Astrocyte of the spinal cord (primary cell): ENCODE measurements at regions not wholly inside any gene's neighbourhood (a gene's known extent, or its start where the extent isn't known, plus 50 kb on each side); places are given as distances from the start of the nearest gene placed in this dataset.

Experiments
- DNase-seq: peaks from one replicate; pipeline ENCODE4 v3.0.0; 2011; ENCODE audit warnings: low read depth, low spot score
- H3K4me3 ChIP-seq: 2 replicates; pipeline ENCODE4 v1.5.1; 2011; ENCODE audit warnings: low read depth, mild to moderate bottlenecking, low read length, moderate library complexity
- in situ Hi-C: cut with HindIII; loops from 2 replicates; pipeline ENCODE4 v1.10.0; 2017; ENCODE audit warnings: low sequenced_read_pairs
- TF ChIP-seq, protein P1 (sequence below): IDR thresholded peaks from 2 replicates; pipeline ENCODE4 v1.5.1; 2012; ENCODE audit warnings: low read depth, mild to moderate bottlenecking, low read length, inconsistent platforms

DNA sequence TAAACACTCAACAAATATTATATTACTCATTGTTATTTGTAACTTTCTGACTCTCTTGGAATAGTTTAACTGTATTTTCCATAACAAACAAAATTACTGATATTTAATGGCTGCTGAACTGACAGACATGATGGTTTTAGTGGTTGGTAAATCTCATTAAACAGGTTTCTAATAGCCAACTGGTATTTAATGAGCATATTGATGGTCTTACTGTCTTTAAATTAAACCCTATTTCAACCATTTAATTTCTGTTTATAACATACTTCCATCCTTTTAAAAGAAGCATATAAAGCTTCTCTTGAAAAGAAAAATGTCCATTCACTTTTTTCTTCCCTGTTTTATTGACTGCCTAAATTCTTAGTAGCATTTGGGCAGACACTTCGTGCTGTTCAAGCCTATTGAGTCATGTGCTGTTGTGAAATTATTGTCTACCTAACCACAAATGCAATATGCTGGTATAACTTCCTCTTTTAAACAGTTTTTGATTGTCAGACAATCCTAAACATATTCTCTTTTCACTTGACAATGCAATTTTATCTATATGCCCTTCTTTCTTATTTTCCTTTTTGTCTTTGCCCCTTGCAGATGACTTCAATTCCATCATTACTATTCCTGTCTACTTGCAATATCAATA, 163.9 kb upstream of the SLC7A11 start:
- no peak for DNase-seq
- TF ChIP-seq, protein P1, sequence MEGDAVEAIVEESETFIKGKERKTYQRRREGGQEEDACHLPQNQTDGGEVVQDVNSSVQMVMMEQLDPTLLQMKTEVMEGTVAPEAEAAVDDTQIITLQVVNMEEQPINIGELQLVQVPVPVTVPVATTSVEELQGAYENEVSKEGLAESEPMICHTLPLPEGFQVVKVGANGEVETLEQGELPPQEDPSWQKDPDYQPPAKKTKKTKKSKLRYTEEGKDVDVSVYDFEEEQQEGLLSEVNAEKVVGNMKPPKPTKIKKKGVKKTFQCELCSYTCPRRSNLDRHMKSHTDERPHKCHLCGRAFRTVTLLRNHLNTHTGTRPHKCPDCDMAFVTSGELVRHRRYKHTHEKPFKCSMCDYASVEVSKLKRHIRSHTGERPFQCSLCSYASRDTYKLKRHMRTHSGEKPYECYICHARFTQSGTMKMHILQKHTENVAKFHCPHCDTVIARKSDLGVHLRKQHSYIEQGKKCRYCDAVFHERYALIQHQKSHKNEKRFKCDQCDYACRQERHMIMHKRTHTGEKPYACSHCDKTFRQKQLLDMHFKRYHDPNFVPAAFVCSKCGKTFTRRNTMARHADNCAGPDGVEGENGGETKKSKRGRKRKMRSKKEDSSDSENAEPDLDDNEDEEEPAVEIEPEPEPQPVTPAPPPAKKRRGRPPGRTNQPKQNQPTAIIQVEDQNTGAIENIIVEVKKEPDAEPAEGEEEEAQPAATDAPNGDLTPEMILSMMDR = no peak
- in situ Hi-C loops = no loop called here
- H3K4me3 ChIP-seq = no peak overlapping the region

DNA sequence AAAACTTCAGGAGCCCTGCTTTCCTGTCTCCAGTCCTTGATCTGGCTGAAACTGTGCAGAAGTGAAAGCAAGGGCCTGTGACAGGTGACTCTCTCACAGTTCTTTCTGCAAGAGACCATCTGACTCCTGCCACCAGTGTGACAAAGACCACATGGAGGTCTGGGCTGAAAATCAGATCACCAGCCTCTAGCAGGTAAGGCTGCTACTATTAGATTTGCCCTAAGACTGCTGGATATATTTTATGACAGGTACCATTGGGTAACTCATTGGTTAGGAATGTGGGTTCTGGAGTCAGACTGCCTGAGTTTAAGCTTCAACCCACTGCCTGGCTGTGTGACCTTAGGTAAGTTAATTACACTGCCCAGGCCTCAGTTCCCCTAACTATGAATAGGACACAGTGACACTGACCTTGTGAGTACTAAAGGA, 163.3 kb upstream of the SLC7A11 start:
- no peak for DNase-seq
- TF ChIP-seq, protein P1 = no peak
- in situ Hi-C loops = no loop called here
- H3K4me3 ChIP-seq = no peak overlapping the region

DNA sequence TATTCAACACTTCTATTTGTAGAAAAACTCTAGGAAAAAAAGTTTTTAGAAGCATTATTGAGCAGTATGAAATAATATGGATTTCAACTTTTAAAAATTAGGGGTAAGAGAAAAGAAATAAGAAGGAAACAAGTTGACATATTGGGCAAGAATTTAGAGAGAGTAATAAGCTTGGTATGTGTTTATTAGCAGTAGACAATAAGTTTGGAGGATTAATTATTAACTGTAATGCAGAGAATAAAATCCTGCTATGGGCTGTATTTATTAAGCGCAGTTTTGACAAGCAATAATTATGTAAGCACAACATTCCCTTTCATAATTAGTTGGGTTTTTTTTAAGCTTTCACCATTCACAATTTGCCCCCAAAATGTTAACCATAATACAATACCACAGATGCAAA, 162.7 kb upstream of the SLC7A11 start:
- in situ Hi-C loops = no loop called here
- DNase-seq = no peak
- no peak overlapping the region for H3K4me3 ChIP-seq
- TF ChIP-seq, protein P1 = no peak

DNA sequence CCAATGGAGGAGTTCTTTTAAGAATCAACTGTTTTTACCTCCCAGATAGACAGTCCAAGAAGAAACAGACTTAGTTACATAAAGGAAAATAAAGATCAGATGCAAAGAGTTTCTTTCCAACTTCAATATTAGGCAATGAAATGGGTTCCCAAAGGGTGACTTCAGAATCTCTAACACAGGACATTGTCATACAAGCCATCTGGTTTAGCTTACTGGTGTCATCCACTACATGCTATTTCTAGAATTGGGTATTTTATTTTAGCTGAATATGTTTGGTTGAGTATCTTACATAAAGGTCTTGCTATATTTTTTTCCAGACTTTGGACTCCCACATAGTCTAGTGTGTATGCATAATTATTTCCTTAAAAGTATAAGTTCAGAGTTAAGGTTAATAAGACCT, 162.1 kb upstream of the SLC7A11 start:
- no peak overlapping the region for H3K4me3 ChIP-seq
- TF ChIP-seq, protein P1 = no peak
- no peak for DNase-seq
- in situ Hi-C loops = no loop called here

DNA sequence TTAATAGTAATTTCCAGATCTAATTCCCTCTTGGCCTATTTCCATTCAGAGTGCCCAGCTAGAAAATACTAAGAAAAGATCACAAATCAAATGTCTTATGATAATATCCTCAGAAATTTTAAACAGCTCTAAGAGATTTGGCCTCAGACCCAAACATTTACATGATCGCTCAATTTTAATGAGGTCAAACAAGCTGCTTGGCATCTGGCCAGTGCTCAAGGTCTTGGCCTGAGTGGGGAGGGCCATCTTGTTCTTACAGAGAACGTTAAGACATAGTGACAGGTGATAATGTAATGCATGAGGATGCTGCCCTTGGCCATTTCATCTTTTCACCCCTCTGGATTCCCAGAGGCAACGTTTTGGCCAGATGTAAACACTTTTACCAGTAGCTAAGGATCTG, 159.2 kb upstream of the SLC7A11 start:
- no peak for DNase-seq
- H3K4me3 ChIP-seq = no peak overlapping the region
- TF ChIP-seq, protein P1 = no peak
- in situ Hi-C loops = no loop called here

DNA sequence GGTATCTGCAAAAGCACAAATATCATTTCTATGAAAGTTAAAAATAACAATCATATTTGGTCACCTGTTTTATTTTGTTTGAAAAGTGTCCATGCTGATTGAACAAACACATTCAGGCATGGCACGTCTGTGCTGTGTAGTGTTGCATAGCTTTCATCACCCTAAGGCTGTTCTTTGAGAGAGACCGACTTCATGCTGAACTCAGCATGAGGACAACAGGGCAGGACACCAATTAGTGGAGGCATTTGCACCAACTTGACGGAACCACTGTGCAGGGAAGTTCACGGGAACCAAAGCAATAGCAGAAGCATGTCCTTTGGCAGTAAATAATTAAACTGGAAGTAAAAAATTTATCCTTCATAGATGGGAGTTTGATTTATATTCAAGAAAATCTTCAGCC, 158.4 kb upstream of the SLC7A11 start:
- TF ChIP-seq, protein P1 = no peak
- H3K4me3 ChIP-seq = no peak overlapping the region
- DNase-seq = no peak
- in situ Hi-C loops = no loop called here
